H1 (cell line): ENCODE measurements at regions not wholly inside any gene's neighbourhood (a gene's known extent, or its start where the extent isn't known, plus 50 kb on each side); places are given as distances from the start of the nearest gene placed in this dataset.

ENCODE experiments used
- CTCF ChIA-PET: fragments of 300-600 bp; sonication (Branson Sonifier 250); formaldehyde crosslinking; loops from one replicate; lab custom pipeline; 2021; ENCODE audit not compliant: partially characterized antibody; lab: Charles Lee
- POLR2A ChIA-PET: fragments of 300-600 bp; sonication (Branson Sonifier 250); formaldehyde crosslinking; loops from one replicate; lab custom pipeline; 2021; ENCODE audit warnings: inconsistent platforms; ENCODE audit not compliant: partially characterized antibody; lab: Charles Lee
- DNase-seq, 2 experiments: peaks; one replicate each; pipeline versions ENCODE4 v3.0.0 to v3.0.0-alpha.2; 2010 to 2022; ENCODE audit warnings: low spot score in 2 of 2, low read depth in 1 of 2, mixed read lengths in 1 of 2
- FAIRE-seq: peaks from 2 replicates; lab custom pipeline; 2011; peaks lifted over from hg19 to GRCh38; lab: Jason Lieb, UNC
- H2AFZ ChIP-seq: 2 replicates; pipeline ENCODE4 v1.8.1; 2012; ENCODE audit warnings: low read length, inconsistent platforms
- H2AK5ac ChIP-seq: 2 replicates; pipeline ENCODE4 v1.6.1; 2013; ENCODE audit warnings: low read depth, low read length
- H2BK120ac ChIP-seq: replicated peaks from 2 replicates; pipeline ENCODE3; 2013; ENCODE audit warnings: low read depth, low read length, inconsistent platforms
- H2BK12ac ChIP-seq: 2 replicates; pipeline ENCODE4 v1.6.1; 2013; ENCODE audit warnings: low read depth, low read length
- H2BK15ac ChIP-seq: 2 replicates; pipeline ENCODE4 v1.6.1; 2013; ENCODE audit warnings: low read length
- H2BK20ac ChIP-seq: 2 replicates; pipeline ENCODE4 v1.6.1; 2013; ENCODE audit warnings: low read length
- H2BK5ac ChIP-seq: 2 replicates; pipeline ENCODE4 v1.6.1; 2013; ENCODE audit warnings: low read depth, low read length
- H3K14ac ChIP-seq: 2 replicates; pipeline ENCODE4 v1.6.1; 2013; ENCODE audit warnings: inconsistent platforms; ENCODE audit not compliant: insufficient read length
- H3K18ac ChIP-seq: 2 replicates; pipeline ENCODE4 v1.6.1; 2013; ENCODE audit warnings: low read length; ENCODE audit errors: extremely low read depth
- H3K23ac ChIP-seq: 2 replicates; pipeline ENCODE4 v1.6.1; 2013; ENCODE audit warnings: inconsistent platforms; ENCODE audit not compliant: insufficient read length
- H3K23me2 ChIP-seq: 2 replicates; pipeline ENCODE4 v1.6.1; 2013; ENCODE audit warnings: low read depth, low read length
- H3K27ac ChIP-seq: 2 replicates; pipeline ENCODE4 v1.6.1; 2011; ENCODE audit warnings: low read depth, low read length, inconsistent platforms
- H3K27me3 ChIP-seq, 4 experiments: replicated peaks in 1 of 4; 1 replicate in 1 of 4; 2 replicates in 3 of 4; pipeline versions ENCODE4 v1.6.1 to v1.8.1; 2011 to 2013; ENCODE audit warnings: low read length in 3 of 4, mild to moderate bottlenecking in 3 of 4, inconsistent platforms in 2 of 4, mixed read lengths in 2 of 4, moderate library complexity in 1 of 4; ENCODE audit not compliant: control insufficient read depth in 3 of 4, insufficient read depth in 3 of 4; ENCODE audit errors: extremely low read depth in 1 of 4
- H3K36me3 ChIP-seq, 4 experiments: 2 replicates each; pipeline versions ENCODE4 v1.6.1 to v1.8.1; 2011 to 2013; ENCODE audit warnings: mild to moderate bottlenecking in 4 of 4, low read length in 3 of 4, moderate library complexity in 2 of 4, control low read depth in 1 of 4, inconsistent platforms in 1 of 4; ENCODE audit not compliant: insufficient read depth in 4 of 4, control insufficient read depth in 2 of 4
- H3K4ac ChIP-seq: replicated peaks from 2 replicates; pipeline ENCODE3; 2013; ENCODE audit warnings: low read length, low read depth, mixed read lengths, inconsistent platforms; ENCODE audit not compliant: insufficient read length
- H3K4me1 ChIP-seq, 4 experiments: replicated peaks in 1 of 4; 1 replicate in 1 of 4; 2 replicates in 3 of 4; pipeline versions ENCODE4 v1.6.1 to v1.8.1; 2011 to 2013; ENCODE audit warnings: low read length in 3 of 4, inconsistent platforms in 2 of 4, mixed read lengths in 1 of 4; ENCODE audit not compliant: insufficient read depth in 4 of 4, control insufficient read depth in 3 of 4
- H3K4me2 ChIP-seq, 2 experiments: 2 replicates each; pipeline versions ENCODE4 v1.6.1 to v1.8.1; 2011 to 2013; ENCODE audit warnings: low read depth in 2 of 2, low read length in 2 of 2, control low read depth in 1 of 2, inconsistent platforms in 1 of 2, mild to moderate bottlenecking in 1 of 2; ENCODE audit not compliant: insufficient read depth in 1 of 2
- H3K4me3 ChIP-seq, 4 experiments: fragments of 200-600, 300-600 bp in 1 of 4; sonication (generic), shearing (Covaris generic), sonication (Bioruptor Twin) in 1 of 4; 2 replicates each; pipeline versions ENCODE4 v1.5.1 to v1.8.1; 2011 to 2016; ENCODE audit warnings: low read length in 4 of 4, low read depth in 3 of 4, control low read depth in 2 of 4, inconsistent platforms in 2 of 4, mild to moderate bottlenecking in 2 of 4, mixed read lengths in 1 of 4, moderate library complexity in 1 of 4; ENCODE audit not compliant: insufficient read depth in 2 of 4; ENCODE audit errors: extremely low read depth in 1 of 4
- H3K56ac ChIP-seq: replicated peaks from 2 replicates; pipeline ENCODE3; 2013; ENCODE audit warnings: low read depth, mild to moderate bottlenecking, mixed read lengths, low read length, inconsistent platforms; ENCODE audit not compliant: insufficient read length
- H3K79me1 ChIP-seq: 2 replicates; pipeline ENCODE4 v1.6.1; 2013; ENCODE audit warnings: low read depth, low read length, control low read depth
- H3K79me2 ChIP-seq, 2 experiments: 2 replicates each; pipeline versions ENCODE4 v1.6.1 to v1.8.1; 2012 to 2013; ENCODE audit warnings: low read length in 2 of 2, mild to moderate bottlenecking in 2 of 2, inconsistent platforms in 1 of 2; ENCODE audit not compliant: insufficient read depth in 2 of 2, control insufficient read depth in 1 of 2
- H3K9ac ChIP-seq, 4 experiments: replicated peaks in 1 of 4; 1 replicate in 1 of 4; 2 replicates in 3 of 4; pipeline versions ENCODE4 v1.6.1 to v1.8.1; 2011 to 2013; ENCODE audit warnings: low read depth in 3 of 4, low read length in 3 of 4, control low read depth in 2 of 4, mild to moderate bottlenecking in 2 of 4, moderate library complexity in 2 of 4, inconsistent platforms in 1 of 4; ENCODE audit errors: extremely low read depth in 1 of 4
- H3K9me3 ChIP-seq, 2 experiments: 2 replicates each; pipeline versions ENCODE4 v1.6.1 to v1.8.1; 2012 to 2013; ENCODE audit warnings: mild to moderate bottlenecking in 2 of 2, moderate library complexity in 2 of 2, control low read depth in 1 of 2, inconsistent platforms in 1 of 2, low read depth in 1 of 2, low read length in 1 of 2, mixed read lengths in 1 of 2; ENCODE audit not compliant: insufficient read depth in 2 of 2
- H4K20me1 ChIP-seq, 2 experiments: replicated peaks in 1 of 2; 2 replicates each; pipeline versions ENCODE3 to v1.8.1; 2011 to 2013; ENCODE audit warnings: inconsistent platforms in 2 of 2, low read length in 2 of 2, mild to moderate bottlenecking in 1 of 2; ENCODE audit not compliant: insufficient read depth in 2 of 2, control insufficient read depth in 1 of 2
- H4K5ac ChIP-seq: 2 replicates; pipeline ENCODE4 v1.6.1; 2013; ENCODE audit warnings: low read length, low read depth, mixed read lengths, inconsistent platforms; ENCODE audit not compliant: insufficient read length
- H4K8ac ChIP-seq: 2 replicates; pipeline ENCODE4 v1.8.0; 2013; ENCODE audit warnings: mild to moderate bottlenecking, moderate library complexity, low read length, inconsistent platforms; ENCODE audit not compliant: insufficient read depth; ENCODE audit errors: extremely low read depth
- H4K91ac ChIP-seq: replicated peaks from 2 replicates; pipeline ENCODE3; 2013; ENCODE audit warnings: low read length, mixed read lengths, inconsistent platforms; ENCODE audit not compliant: insufficient read length
- BACH1 ChIP-seq: IDR thresholded peaks from 2 replicates; pipeline ENCODE4 v1.6.1; 2012; ENCODE audit warnings: low read length, improper control_type of control experiment
- EGR1 ChIP-seq: IDR thresholded peaks from 2 replicates; pipeline ENCODE4 v1.6.1; 2011; ENCODE audit warnings: low read depth, low read length, borderline replicate concordance
- EP300 ChIP-seq, 2 experiments: IDR thresholded peaks; 1 replicate in 1 of 2; 2 replicates in 1 of 2; pipeline ENCODE4 v1.6.1; 2011 to 2012; ENCODE audit warnings: low read depth in 2 of 2, low read length in 2 of 2, mild to moderate bottlenecking in 2 of 2, borderline replicate concordance in 1 of 2, inconsistent platforms in 1 of 2, moderate library complexity in 1 of 2
- WGBS, 2 experiments: shearing (Covaris generic) in 1 of 2; methylation state at CpG; one replicate each; pipeline versions ENCODE4 v1.1.6 to v1.1.7; 2013 to 2015; ENCODE audit warnings: low lambda C conversion rate in 2 of 2, mixed read lengths in 2 of 2, inconsistent platforms in 1 of 2, low coverage in 1 of 2, missing lambda C conversion rate in 1 of 2; ENCODE audit not compliant: insufficient replicate concordance in 2 of 2, insufficient coverage in 1 of 2, insufficient read length in 1 of 2; ENCODE audit errors: extremely low coverage in 1 of 2, missing lambda C conversion rate in 1 of 2; 5-methylcytosine and 5-hydroxymethylcytosine counted together

DNA sequence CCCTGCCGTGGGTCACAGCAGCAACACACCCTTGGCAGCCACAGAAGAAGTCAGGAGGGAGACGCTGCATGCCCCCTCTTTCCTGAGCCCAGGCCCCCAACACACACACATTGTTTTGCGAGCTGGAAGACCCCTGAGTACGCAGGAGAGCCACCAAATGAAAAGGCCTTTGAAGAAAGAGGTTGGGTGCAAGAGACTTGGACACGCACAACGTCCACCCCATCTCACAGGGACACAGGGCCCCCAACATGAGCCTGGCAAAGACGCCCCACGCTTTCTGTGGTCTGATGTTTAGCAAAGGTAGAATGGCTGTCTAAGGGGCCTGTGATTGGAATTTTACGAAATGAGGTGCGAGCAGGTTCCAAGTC, 185.0 kb downstream of the TTLL2 start:
- H2BK12ac ChIP-seq, result peak overlapping the region; percentile 81; the same call in 1 of the 2 replicates
- H4K20me1 ChIP-seq, result no peaks in the 10 kb centered on the region
- H3K4me3 ChIP-seq, result no peak overlapping the region
- no peaks in the 10 kb centered on the region for H3K9me3 ChIP-seq
- H3K9ac ChIP-seq, result no peak overlapping the region
- no peaks in the 10 kb centered on the region for H3K36me3 ChIP-seq
- no peak overlapping the region for H2AK5ac ChIP-seq
- H4K5ac ChIP-seq, result no peak overlapping the region
- no peaks in the 10 kb centered on the region for H3K27me3 ChIP-seq
- H3K4me2 ChIP-seq, result no peak overlapping the region
- H3K4ac ChIP-seq, result no peak overlapping the region
- ChIA-PET CTCF (no interaction called here), POLR2A (interaction anchor here (0.6 kb wide), 1 partner anchor 291 kb away, joined by 3 read pairs; no protein-coding TSS in a partner anchor)
- peak overlapping the region; percentile 98; the same call in 1 of the 2 replicates for H2BK20ac ChIP-seq
- no peaks in the 10 kb centered on the region for H3K79me2 ChIP-seq
- peak overlapping the region; percentile 81; the same call in 1 of the 2 replicates for H2BK5ac ChIP-seq
- no peaks in the 10 kb centered on the region for H3K79me1 ChIP-seq
- peaks cover 4% of the 10 kb centered on the region; the same call in 1 of the 2 replicates for H3K23me2 ChIP-seq
- FAIRE-seq, result no peak
- no peak for TF ChIP-seq EP300 (IDR thresholded peaks at IDR 0.05; ENCODE audit: borderline replicate concordance in 1 of 2, low read depth in 2 of 2, low read length in 2 of 2)
- no peak for TF ChIP-seq EGR1
- TF ChIP-seq BACH1, result no peak
- TF ChIP-seq, all 59 proteins: peak for 0
- Histone ChIP-seq H3K56ac (no peak overlapping the region), H2BK15ac (no peak overlapping the region; the same call in 1 of the 2 replicates), H4K8ac (no peak overlapping the region), H4K91ac (no peak overlapping the region), H3K18ac (no peak overlapping the region; the same call in none of the 2 replicates), H3K23ac (no peak overlapping the region), H3K27ac (no peak overlapping the region), H2AFZ (no peak overlapping the region), H2BK120ac (no peak overlapping the region), H3K4me1 (peaks cover 0 to 11% (median 0%) of the 10 kb centered on the region in 4 experiments; a peak in 2 of 7 replicates), H3K14ac (no peak overlapping the region)
- no peak for DNase-seq
- 84% methylated on average over 10 of the region's 10 CpGs; no CpG with 5 or more reads in 1 of the 2 experiments for WGBS, 2 experiments
